DND-41 (cell line): ENCODE measurements at regions not wholly inside any gene's neighbourhood (a gene's known extent, or its start where the extent isn't known, plus 50 kb on each side); places are given as distances from the start of the nearest gene placed in this dataset.

Experiments used
- CTCF ChIP-seq: IDR thresholded peaks from 2 replicates; pipeline ENCODE4 v1.5.1; 2012; ENCODE audit warnings: borderline replicate concordance, low read length, moderate library complexity, mild to moderate bottlenecking; ENCODE audit not compliant: poor library complexity, severe bottlenecking; ENCODE audit errors: extremely low read depth
- EZH2 ChIP-seq: IDR thresholded peaks from 3 replicates; pipeline ENCODE4 v1.6.1; 2012; ENCODE audit warnings: borderline replicate concordance, low read depth, mild to moderate bottlenecking, moderate library complexity, low read length, inconsistent platforms; ENCODE audit not compliant: severe bottlenecking

GRCh38 chr17:72033334-72033733 is 87.5 kb upstream of the SOX9 start:
- TF ChIP-seq CTCF (no peak), EZH2 (no peak)
